ENCODE measurements at regions not wholly inside any gene's neighbourhood (a gene's known extent, or its start where the extent isn't known, plus 50 kb on each side); places are given as distances from the start of the nearest gene placed in this dataset.
"Not testable (repeated sequence)": the region's sequence is repeated elsewhere in the genome, so short reads cannot be mapped to it uniquely, and the experiment has no call there.

GRCh38 chr7:106344861-106345260, 60.1 kb upstream of the NAMPT start:
- intact Hi-C loops (cut with micrococcal nuclease; ENCODE audit: unreplicated experiment), result loop anchor here (5.0 kb wide), 1 partner anchor 63 kb away; the partner anchor contains the start of gene NAMPT
- Mint-ChIP-seq H3K4me1 (ENCODE audit: low read depth, unreplicated experiment) (peaks cover 42% of the 10 kb centered on the region), H3K27ac (ENCODE audit: unreplicated experiment) (peak overlapping the region; percentile 98), H3K9me3 (ENCODE audit: low read depth, unreplicated experiment) (peaks cover 32% of the 10 kb centered on the region), H3K27me3 (ENCODE audit: unreplicated experiment) (no peaks in the 10 kb centered on the region), H3K36me3 (ENCODE audit: insufficient read depth, unreplicated experiment) (peaks cover 27% of the 10 kb centered on the region), H3K4me3 (ENCODE audit: low read depth, unreplicated experiment) (no peak overlapping the region)
- BruUV-seq (replicated peaks), result no TSS peak
- CTCF ChIA-PET, result no interaction called here
- no peak for DNase-seq
- TF ChIP-seq CTCF (IDR thresholded peaks at IDR 0.05; ENCODE audit: unreplicated experiment), result no peak

GRCh38 chr7:106344211-106344610, 59.4 kb upstream of the NAMPT start:
- no peak for TF ChIP-seq CTCF (IDR thresholded peaks at IDR 0.05; ENCODE audit: unreplicated experiment)
- Mint-ChIP-seq H3K4me3 (ENCODE audit: low read depth, unreplicated experiment) (no peak overlapping the region), H3K36me3 (ENCODE audit: insufficient read depth, unreplicated experiment) (peaks cover 27% of the 10 kb centered on the region), H3K27me3 (ENCODE audit: unreplicated experiment) (no peaks in the 10 kb centered on the region), H3K27ac (ENCODE audit: unreplicated experiment) (peak overlapping the region; percentile 98), H3K9me3 (ENCODE audit: low read depth, unreplicated experiment) (peaks cover 31% of the 10 kb centered on the region), H3K4me1 (ENCODE audit: low read depth, unreplicated experiment) (peaks cover 42% of the 10 kb centered on the region)
- no peak for DNase-seq
- CTCF ChIA-PET, result no interaction called here
- no TSS peak for BruUV-seq (replicated peaks)
- intact Hi-C loops (cut with micrococcal nuclease; ENCODE audit: unreplicated experiment), result no loop called here

- DNase-seq; H3K4me3 Mint-ChIP-seq (ENCODE audit: low read depth, unreplicated experiment); BruUV-seq (replicated peaks); intact Hi-C loops (cut with micrococcal nuclease; ENCODE audit: unreplicated experiment); CTCF ChIA-PET; H3K27me3 Mint-ChIP-seq (ENCODE audit: unreplicated experiment); H3K27ac Mint-ChIP-seq (ENCODE audit: unreplicated experiment): not testable (repeated sequence)
- H3K4me1 Mint-ChIP-seq (ENCODE audit: low read depth, unreplicated experiment), result peaks cover 27% of the 10 kb centered on the region
- H3K36me3 Mint-ChIP-seq (ENCODE audit: insufficient read depth, unreplicated experiment), result peaks cover 14% of the 10 kb centered on the region
- H3K9me3 Mint-ChIP-seq (ENCODE audit: low read depth, unreplicated experiment), result peaks cover 28% of the 10 kb centered on the region
Measured at GRCh38 chr7:106342049-106342448, 57.3 kb upstream of the NAMPT start.

DNA sequence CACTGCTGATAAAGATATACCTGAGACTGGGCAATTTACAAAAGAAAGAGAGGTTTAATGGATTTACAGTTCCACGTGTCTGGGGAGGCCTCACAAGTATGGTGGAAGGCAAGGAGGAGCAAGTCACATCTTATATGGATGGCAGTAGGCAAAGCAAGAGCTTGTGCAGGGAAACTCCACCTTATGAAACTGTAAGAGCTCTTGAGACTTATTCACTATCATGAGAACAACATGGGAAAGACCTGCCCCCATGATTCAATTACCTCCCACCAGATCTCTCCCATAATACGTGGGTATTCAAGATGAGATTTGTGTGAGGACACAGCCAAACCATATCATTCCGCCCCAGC, 55.4 kb upstream of the NAMPT start:
- peaks cover 28% of the 10 kb centered on the region for H3K9me3 Mint-ChIP-seq (ENCODE audit: low read depth, unreplicated experiment)
- not testable (repeated sequence) for BruUV-seq (replicated peaks); DNase-seq

GRCh38 chr7:106339513-106340246, 54.9 kb upstream of the NAMPT start:
- H3K9me3 Mint-ChIP-seq (ENCODE audit: low read depth, unreplicated experiment), result peaks cover 25% of the 10 kb centered on the region

More for the DNA sequence above, 55.4 kb upstream of the NAMPT start:
- H3K4me1 Mint-ChIP-seq (ENCODE audit: low read depth, unreplicated experiment), result peaks cover 11% of the 10 kb centered on the region
- intact Hi-C loops (cut with micrococcal nuclease; ENCODE audit: unreplicated experiment); CTCF ChIA-PET; H3K27me3 Mint-ChIP-seq (ENCODE audit: unreplicated experiment); H3K4me3 Mint-ChIP-seq (ENCODE audit: low read depth, unreplicated experiment); H3K27ac Mint-ChIP-seq (ENCODE audit: unreplicated experiment); H3K36me3 Mint-ChIP-seq (ENCODE audit: insufficient read depth, unreplicated experiment): not testable (repeated sequence)

More at GRCh38 chr7:106339513-106340246, 54.9 kb upstream of the NAMPT start:
- no peak for TF ChIP-seq CTCF (IDR thresholded peaks at IDR 0.05; ENCODE audit: unreplicated experiment)
- DNase-seq, result no peak
- no TSS peak for BruUV-seq (replicated peaks)
- intact Hi-C loops (cut with micrococcal nuclease; ENCODE audit: unreplicated experiment), result no loop called here
- Mint-ChIP-seq H3K36me3 (ENCODE audit: insufficient read depth, unreplicated experiment) (no peaks in the 10 kb centered on the region), H3K27ac (ENCODE audit: unreplicated experiment) (no peak overlapping the region), H3K4me1 (ENCODE audit: low read depth, unreplicated experiment) (peaks cover 5% of the 10 kb centered on the region), H3K4me3 (ENCODE audit: low read depth, unreplicated experiment) (no peak overlapping the region), H3K27me3 (ENCODE audit: unreplicated experiment) (no peaks in the 10 kb centered on the region)
- CTCF ChIA-PET, result no interaction called here

All from Calu3 (cell line).